Nucleus accumbens (tissue), 56 donors: ENCODE measurements at regions not wholly inside any gene's neighbourhood (a gene's known extent, or its start where the extent isn't known, plus 50 kb on each side); places are given as distances from the start of the nearest gene placed in this dataset.
A peak's percentile ranks its signal among the peaks of the same experiment; 100 is the strongest.
"Not testable (repeated sequence)": the region's sequence is repeated elsewhere in the genome, so short reads cannot be mapped to it uniquely, and the experiment has no call there.

ENCODE experiments used
- DNase-seq, 56 donors: peaks; one replicate each; lab custom pipeline; 2025; lab: John Stamatoyannopoulos, UW

DNA sequence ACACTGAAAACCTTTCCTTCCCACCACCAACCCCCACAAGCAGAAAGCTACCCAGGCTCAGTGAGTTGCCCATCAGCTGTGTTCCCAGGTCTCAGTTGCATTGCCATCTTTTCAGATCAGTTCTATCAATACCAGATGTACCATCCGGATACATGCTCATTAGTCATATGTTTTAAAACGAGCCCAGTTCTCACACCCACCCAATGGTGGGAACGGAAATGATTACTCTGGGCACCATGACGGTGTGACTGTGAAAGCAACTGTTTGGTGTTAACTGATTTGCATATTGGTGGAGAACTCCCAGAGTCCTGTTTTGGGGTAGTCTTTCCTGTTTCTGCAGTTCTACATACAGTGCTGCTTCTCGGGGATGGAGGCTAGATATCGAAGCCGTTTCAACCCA, 212.3 kb downstream of the TRIM36 start:
- no peak for DNase-seq

DNA sequence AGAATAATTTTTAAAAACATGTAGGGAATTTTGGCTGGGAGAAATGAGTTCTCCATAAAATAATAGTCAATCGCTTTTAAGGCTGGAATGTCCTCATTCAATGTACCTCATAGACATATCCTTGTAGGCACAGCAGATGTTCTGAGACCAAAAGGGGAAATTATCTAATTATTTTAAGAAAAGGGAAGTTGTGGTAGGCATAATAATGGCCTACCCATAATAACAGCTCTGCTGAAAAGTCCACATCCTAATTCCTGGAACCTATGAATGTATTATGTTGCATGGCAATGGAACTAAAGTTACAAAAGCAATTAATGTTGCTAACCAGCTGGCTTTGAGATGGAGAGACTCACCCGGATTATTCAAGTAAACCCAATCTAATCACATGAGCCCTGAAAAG, 216.1 kb downstream of the TRIM36 start:
- no peak for DNase-seq

DNA sequence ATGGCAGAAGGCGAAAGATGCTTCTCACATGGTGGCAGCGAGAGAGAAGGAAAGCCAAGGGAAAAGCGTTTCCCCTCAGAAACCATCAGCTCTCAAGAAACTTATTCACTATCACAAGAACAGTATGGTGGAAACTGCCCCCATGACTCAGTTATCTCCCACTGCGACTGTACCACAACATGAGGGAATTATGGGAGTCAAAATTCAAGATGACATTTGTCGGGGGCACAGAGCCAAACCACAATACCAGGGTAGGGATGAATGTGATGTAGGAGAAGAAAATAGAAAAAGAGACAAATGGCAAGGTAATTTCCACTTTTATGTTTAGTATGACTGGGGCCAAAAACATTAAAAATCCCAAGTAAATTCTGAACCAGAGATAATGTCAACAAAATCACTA, 216.8 kb downstream of the TRIM36 start:
- DNase-seq = no peak

DNA sequence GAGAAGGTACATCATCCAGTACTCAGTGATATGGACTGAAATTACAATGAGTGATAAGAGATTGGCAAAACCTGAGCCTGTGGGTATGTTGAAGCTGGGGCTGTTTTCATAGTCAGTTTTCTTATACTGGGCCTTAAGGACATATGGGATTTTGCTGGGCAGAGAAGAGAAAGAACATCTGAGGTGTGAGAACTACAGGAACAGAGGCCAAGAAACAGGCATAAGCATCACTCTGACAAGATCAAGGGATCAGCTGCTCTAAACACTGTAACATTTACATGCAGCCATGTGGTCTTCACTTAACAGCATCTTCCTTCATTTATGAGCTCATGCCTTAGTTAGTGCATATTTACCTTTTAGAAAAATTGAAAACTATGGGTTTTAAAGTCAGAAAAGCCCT, 220.0 kb downstream of the TRIM36 start:
- DNase-seq = no peak

DNA sequence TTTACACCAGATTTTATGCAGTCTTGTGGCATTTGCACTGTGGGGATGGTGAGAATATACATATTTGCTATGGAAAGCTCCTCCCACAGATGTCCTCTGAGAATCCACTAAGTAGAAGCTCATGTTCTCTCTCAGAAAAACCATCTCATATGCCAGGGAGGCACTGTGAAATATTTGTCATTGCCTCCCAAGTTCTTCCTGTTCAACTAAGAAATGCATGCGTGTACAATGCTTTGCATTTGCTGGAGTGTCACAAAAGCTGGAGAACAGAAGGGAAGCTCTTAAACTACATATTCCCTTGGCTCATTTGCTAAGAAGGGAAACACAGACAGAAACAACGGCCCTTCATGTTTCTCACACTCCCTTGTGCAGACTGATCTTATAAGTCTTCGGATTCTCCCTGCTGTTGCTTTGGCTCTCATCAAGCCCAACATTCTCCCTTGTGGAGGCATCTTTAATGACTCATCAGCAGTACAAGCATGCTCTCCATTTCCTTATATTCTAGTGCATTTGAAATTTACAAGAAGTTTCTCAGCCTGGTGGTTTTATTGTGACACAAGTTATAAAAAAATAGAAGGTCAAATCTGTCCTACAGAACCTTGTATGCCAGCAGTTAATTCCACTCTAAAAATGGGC, 220.6 kb downstream of the TRIM36 start:
- no peak for DNase-seq

DNA sequence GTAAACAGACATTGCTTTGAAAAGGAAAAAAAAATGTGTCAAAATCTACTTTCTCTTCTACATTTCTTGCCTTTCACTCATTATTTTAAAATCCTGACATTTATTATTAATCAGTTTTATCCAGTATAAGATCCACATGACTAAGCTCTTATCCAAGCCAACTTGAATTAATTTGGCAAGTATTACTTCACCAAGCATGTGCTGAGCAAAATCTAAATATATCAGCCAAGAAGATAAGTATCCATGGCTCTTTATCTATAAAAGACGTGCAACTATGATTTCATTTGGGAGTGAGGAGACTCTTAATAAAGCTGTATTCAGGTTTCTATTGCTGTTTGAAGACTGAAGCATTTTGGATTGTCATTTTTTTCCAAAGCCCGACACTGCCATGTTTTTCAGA, 221.3 kb downstream of the TRIM36 start:
- DNase-seq = no peak

DNA sequence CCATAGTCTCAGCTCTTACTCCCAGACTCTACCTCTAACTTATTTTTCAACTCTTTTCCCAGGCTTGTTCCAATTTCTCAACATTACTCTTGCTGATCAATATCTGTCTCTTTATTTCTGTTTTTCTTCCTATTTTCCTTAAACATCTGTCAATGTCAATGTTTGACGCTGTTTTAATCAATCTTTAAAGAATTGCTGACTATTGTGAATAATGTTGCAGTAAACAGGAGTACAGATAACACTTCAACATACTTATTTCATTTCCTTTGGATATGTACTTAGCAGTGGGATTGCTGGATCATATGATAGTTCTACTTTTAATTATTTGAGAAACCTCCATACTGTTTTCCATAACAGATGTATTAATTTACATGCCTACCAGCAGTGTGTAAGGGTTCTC, 229.0 kb downstream of the TRIM36 start:
- no peak for DNase-seq

DNA sequence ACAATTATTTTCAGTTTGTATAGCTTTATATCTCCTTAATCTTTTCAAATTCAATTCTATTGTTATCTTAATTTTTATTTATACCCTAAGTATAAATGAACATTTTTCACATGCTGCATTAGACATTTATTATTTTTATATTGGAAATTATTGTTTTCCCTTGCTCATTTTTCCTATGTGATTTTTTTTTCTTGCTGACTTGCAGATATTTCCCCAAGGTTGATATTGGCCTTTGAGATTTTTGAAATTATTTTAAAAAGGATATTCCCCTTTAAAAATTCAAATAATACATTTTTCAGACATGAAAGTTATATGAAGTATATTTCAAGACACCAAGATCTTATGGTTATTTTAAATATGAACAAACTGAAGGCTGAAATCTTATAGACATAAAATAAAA, 234.2 kb downstream of the TRIM36 start:
- DNase-seq = no peak

DNA sequence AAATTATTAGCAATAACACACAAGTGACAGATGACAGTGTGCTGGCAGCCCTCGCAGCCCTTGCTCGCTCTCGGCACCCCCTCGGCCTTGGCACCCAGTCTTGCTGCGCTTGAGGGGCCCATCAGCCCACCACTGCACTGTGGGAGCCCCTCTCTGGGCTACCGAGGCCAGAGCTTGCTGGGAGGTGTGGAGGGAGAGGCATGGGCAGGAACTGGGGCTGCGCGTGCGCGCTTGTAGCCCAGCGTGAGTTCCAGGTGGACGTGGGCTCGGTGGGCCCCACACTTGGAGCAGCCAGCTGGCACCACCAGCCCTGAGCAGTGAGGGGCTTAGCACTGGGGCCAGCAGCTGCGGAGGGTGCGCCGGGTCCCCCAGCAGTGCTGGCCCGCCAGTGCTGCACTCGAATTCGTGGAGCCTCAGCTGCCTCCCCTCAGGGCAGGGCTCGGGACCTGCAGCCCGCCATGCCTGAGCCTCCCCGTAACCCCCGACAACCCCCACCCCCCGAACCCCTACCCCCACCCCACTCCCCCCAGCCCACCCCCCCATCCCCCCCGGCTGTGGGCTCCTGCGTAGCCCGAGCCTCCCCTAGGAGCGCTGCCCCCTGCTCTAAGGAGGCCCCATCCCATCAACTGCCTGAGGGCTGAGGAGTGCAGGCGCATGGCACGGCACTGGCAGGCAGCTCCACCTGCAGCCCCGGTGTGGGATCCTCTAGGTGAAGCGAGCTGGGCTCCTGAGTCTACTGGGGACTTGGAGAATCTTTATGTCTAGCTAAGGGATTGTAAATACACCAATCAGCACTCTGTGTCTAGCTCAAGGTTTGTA, 240.9 kb downstream of the TRIM36 start:
- DNase-seq = no peak

DNA sequence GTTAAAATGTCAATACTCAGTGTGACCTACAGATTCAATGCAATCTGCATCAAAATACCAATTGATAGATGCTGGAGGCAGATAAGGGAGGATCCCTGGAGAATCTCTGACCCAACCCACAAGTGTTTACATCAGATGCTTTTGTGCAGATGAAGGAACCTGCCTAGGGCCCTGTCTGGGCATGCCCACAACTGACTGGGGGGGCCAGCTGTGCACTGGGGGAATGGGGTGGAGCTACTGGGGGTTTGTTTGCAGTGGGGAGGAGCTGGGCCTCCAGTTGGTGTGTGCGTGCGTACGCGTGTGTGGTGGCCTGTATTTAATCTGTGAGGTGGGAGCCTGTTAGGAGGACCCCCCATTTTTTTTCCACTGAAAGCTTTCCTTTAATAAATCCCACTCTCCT, 244.9 kb downstream of the TRIM36 start:
- no peak for DNase-seq

DNA sequence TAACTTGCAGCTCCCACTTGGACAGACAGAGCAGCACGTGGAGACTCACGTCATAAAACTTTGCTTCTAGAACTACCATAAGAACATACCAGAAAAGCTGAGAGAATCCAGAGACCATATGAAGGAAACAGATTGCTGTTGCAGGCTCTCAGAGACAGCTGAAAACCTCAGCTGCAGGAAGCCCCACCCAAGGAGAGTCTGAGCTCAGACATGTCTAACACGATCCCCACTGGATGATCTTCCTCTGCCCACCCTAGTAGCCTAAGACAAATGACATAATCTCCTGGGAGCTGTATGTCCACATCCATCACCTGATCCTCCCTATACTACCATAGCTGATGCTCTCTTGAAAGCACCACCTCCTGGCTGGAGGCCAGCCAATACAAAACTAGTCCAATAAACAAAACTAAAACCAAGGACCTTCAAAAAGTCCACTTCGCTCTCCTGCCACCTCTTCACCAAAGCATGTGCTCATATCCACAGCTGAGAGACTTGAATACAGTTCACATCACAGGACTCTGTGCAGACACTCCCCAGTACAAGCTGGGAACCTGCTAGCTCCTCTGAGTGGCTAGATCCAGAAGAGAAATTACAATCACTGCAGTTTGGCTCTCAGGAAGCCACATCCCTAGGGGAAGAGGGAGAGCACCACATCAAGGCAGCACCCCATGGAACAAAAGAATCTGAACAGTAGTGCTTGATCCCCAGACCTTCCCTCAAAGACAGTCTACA, 257.4 kb downstream of the TRIM36 start:
- DNase-seq = no peak

DNA sequence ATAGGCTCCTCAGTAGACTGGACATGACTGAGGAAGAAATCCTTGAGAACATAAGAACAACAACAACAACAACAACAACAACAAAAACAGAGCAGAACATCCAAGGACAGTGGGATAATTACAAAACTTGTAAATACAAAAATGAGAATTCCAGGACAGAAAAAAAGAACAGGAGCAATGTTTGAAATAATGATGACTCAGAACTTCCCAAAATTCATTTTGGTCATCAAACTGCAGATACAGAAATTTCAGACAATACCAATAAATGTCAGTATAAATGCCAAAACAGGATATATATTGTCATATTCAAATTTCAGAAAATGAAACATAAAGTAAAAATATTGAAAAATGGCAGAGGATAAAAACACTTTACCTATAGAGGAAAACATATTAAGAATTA, 259.0 kb downstream of the TRIM36 start:
- no peak for DNase-seq

DNA sequence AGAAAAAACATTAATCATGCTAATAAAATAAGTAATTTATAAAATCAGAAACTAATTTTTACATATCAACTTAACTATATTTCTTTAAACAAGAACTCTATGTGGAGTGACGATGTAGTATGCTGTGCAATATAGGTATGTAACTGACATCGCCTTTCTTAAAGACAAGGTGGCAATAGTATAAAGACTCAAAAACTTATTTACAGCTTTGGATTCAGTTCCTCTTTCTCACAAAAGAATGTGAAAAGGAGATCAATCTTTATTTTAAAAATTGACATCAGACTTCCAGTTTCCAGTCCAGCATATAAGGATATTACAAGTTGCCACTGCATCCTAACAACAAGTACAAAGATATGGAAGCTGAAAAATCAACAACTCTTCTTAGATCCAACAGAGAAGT, 260.3 kb downstream of the TRIM36 start:
- no peak for DNase-seq

DNA sequence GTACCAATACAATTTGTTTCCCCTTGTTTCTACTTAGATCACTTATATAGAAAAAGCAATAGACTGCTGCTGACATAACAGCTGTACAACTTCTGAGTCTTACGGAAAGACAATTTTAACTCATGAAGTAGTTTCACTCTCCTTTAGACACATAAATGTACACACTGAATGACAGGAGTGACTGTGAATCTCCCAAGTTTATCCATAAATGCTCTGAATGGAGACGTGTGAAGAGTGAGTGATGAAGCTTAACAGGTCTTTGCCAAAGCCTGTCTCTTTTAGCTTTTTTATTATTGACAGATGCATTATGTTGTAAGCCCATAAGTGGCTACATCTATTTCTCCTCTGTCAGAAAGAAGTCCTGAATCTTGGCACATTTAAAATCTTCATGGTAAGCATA, 265.9 kb downstream of the TRIM36 start:
- DNase-seq = no peak

DNA sequence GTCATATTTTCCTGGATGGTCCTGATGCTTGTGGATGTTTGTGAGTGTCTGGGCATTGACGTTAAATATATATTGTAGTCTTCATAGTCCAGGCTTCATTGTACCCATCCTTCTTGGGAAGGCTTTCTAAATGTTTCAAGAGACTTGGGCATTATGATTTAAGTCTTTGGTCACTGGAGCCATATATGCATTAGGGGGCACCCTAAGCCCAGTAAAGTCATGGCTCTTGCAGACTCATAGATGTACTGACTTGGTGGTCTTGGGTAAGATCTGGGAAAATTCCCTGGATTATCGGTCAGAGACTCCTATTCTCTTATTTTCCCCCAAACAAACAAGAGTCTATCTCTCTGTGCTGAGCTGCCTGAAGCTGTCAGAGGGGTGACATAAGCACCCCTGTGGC, 271.1 kb downstream of the TRIM36 start:
- no peak for DNase-seq

DNA sequence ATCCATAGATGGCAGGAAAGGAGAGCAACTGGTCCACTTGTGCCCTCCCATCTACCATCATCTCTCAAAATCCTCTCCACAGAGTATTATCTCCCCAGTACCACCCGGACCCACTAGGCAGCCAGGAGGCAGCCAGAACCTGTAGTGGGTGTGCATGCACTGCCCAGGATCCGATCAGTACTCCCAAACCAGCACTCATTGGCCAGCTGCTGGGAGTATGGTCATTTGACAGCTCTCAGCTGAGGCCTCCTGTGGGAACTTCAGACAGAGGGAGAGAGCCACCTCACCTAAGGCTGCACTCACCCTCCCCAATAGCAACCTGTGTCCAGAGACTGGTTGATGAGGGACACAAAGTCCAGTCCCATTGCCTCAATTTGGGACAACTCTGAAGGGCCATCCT, 286.0 kb downstream of the TRIM36 start:
- no peak for DNase-seq

DNA sequence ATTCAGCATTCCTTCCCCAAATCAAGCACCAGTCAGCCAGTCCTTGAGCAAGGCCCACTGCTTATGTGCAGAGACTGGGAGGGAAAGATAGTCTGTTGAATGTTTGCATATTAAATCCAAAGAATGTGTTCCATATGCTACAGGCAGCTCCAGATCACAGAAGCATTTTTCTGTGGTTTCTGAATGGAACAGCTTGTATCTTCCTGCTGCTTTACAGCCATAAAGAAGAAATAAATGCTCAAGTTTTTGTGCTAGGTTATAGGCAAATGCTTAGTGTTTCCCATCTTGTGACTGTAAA, 310.3 kb downstream of the TRIM36 start:
- no peak for DNase-seq

DNA sequence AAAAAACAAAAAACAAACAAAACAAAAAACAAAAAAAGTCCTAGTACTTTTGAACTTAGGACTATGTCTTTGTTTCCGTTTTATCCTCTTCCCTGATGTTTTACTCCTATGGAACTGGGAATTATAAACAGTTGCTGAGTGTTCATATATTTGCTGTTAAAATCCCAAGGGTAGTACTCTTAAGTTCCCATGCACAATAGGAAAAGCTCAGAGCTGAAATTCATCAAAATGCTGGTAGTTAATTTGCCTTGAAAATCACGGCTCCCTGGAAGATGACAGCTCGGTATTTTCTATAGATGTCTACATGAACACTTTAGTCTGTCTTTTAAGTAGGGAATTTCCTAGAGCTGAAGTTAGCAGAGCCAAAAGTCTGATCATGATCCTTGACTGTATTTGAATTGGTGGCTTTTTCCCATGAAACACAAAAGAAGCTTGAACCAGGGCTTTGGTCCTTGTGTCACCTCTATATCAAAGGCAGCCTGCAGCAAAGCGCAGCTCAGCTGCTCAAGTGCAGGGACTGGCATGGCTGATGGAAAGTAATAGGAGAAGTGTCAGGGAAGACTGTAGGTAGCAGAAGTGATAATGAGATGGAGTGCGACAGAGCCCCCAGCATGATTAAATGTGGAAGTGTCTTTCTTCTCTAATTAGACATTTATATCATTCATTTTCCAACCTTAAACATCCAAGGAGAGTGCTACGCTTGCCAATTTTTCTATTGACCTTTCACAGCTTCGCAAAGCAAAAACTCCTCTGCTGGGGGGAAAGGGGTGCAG, 310.9 kb downstream of the TRIM36 start:
- DNase-seq = peak in 1 of 56 donors; percentile 2

DNA sequence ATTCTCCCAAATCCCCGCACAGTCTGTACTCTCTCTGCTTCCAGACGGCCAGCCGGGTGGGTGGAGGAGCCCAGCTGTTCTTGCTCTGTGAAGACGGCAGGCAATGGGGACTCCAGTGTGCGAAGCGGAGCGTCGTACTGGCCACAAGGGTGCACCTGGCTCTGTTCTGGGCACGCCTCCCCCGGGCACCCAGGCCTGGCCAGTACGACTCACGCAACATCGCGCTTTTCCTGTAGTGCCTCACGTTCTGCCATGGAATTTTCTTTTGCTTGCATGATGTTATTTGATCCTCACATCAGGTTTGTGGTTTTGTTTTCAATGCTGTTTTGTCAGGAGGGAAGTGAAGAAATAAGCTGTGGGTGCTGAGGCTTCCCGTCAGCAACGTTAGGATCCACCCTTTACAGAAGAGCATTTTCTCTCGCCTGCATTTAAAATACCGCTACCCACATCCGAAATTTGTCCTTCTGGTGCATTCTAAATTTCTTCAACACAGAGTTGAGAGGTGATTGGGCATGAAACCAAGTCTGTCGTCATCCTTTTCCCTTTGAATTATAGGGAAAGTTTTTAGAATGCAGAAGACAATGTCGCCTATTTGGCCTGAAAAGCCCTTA, 311.7 kb downstream of the TRIM36 start:
- peak in 15 of 56 donors; percentile 1 to 17 (median 8) for DNase-seq

DNA sequence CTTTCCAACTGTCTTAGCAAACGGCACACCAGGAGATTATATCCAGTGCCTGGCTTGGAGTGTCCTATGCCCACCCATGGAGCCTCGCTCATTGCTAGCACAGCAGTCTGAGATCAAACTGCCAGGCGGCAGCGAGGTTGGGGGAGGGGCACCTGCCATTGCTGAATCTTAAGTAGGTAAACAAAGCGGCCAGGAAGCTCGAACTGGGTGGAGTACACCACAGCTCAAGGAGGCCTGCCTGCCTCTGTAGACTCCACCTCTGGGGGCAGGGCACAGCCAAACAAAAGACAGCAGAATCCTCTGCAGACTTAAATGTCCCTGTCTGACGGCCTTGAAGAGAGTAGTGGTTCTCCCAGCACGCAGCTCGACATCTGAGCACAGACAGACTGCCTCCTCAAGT, 325.0 kb downstream of the TRIM36 start:
- not testable (repeated sequence) for DNase-seq

DNA sequence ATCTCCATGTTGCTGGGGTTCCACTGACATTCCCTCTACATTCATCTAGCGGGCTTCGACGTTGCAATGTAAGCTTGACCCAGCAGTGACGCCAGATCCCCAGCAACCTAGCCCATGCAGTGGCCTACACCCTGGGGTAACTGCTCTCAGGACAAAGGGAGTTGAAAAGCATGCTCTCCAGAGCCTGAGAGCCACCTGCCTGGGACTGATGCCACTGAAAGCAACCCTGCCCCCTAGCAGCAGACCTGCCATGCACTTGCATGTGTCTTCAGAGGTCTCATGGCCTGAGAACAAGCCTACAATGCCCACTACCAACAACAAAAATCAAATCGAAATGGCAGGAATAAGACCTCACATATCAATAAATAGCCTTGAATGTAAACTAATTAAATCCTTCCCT, 330.3 kb downstream of the TRIM36 start:
- DNase-seq = no peak
